ENCODE measurements at regions not wholly inside any gene's neighbourhood (a gene's known extent, or its start where the extent isn't known, plus 50 kb on each side); places are given as distances from the start of the nearest gene placed in this dataset.

- Histone ChIP-seq H3K9me3 (ENCODE audit: control insufficient read depth, insufficient read depth, low read depth, low read length) (no peaks in the 10 kb centered on the region), H3K4me3 (replicated peaks in 1 of 4; ENCODE audit: control extremely low read depth in 1 of 4, insufficient read depth in 1 of 4, low read depth in 3 of 4, low read length in 4 of 4) (no peak overlapping the region), H3K27ac (ENCODE audit: insufficient read depth, low read length) (no peak overlapping the region), H3K36me3 (ENCODE audit: control insufficient read depth, insufficient read depth, low read length) (no peaks in the 10 kb centered on the region), H4K20me1 (ENCODE audit: control insufficient read depth, extremely low read depth, insufficient read depth, low read length) (no peaks in the 10 kb centered on the region), H3K9ac (ENCODE audit: insufficient read depth, low read length) (no peak overlapping the region), H3K4me2 (ENCODE audit: extremely low read depth, insufficient read depth, low read length) (no peak overlapping the region), H3K4me1 (ENCODE audit: control insufficient read depth, extremely low read depth, insufficient read depth, low read length) (peaks cover 21% of the 10 kb centered on the region), H2AFZ (ENCODE audit: low read length) (no peak overlapping the region), H3K79me2 (ENCODE audit: control insufficient read depth, insufficient read depth, low read length) (no peaks in the 10 kb centered on the region), H3K27me3 (ENCODE audit: control insufficient read depth, insufficient read depth, low read length) (no peaks in the 10 kb centered on the region)
- DNase-seq (ENCODE audit: low read depth in 2 of 2): no peak
- no peak for TF ChIP-seq EZH2 (IDR thresholded peaks at IDR 0.05; ENCODE audit: low read length, missing control alignments)
- TF ChIP-seq CTCF (conservative IDR thresholded peaks at IDR 0.05 in 1 of 2, IDR thresholded peaks at IDR 0.05 in 1 of 2; ENCODE audit: low read depth in 1 of 2, low read length in 2 of 2): no peak
These were observed 205.3 kb upstream of the HMGA2 start for GRCh38 chr12:65619018-65619417.

GRCh38 chr12:65620046-65620445 lies 204.2 kb upstream of the HMGA2 start:
- Histone ChIP-seq H3K9me3 (ENCODE audit: control insufficient read depth, insufficient read depth, low read depth, low read length) (no peaks in the 10 kb centered on the region), H3K27me3 (ENCODE audit: control insufficient read depth, insufficient read depth, low read length) (no peaks in the 10 kb centered on the region), H3K79me2 (ENCODE audit: control insufficient read depth, insufficient read depth, low read length) (no peaks in the 10 kb centered on the region), H3K4me2 (ENCODE audit: extremely low read depth, insufficient read depth, low read length) (peak overlapping the region; percentile 17), H3K4me1 (ENCODE audit: control insufficient read depth, extremely low read depth, insufficient read depth, low read length) (peaks cover 12% of the 10 kb centered on the region), H3K27ac (ENCODE audit: insufficient read depth, low read length) (no peak overlapping the region), H3K4me3 (replicated peaks in 1 of 4; ENCODE audit: control extremely low read depth in 1 of 4, insufficient read depth in 1 of 4, low read depth in 3 of 4, low read length in 4 of 4) (no peak overlapping the region), H3K36me3 (ENCODE audit: control insufficient read depth, insufficient read depth, low read length) (no peaks in the 10 kb centered on the region), H4K20me1 (ENCODE audit: control insufficient read depth, extremely low read depth, insufficient read depth, low read length) (no peaks in the 10 kb centered on the region), H2AFZ (ENCODE audit: low read length) (no peak overlapping the region), H3K9ac (ENCODE audit: insufficient read depth, low read length) (no peak overlapping the region)
- peak in 1 of 2 donors; percentile 70 for DNase-seq (ENCODE audit: low read depth in 2 of 2)
- TF ChIP-seq CTCF (conservative IDR thresholded peaks at IDR 0.05 in 1 of 2, IDR thresholded peaks at IDR 0.05 in 1 of 2; ENCODE audit: low read depth in 1 of 2, low read length in 2 of 2) (no peak), EZH2 (IDR thresholded peaks at IDR 0.05; ENCODE audit: low read length, missing control alignments) (no peak)

- TF ChIP-seq EZH2 (IDR thresholded peaks at IDR 0.05; ENCODE audit: low read length, missing control alignments) (no peak), CTCF (conservative IDR thresholded peaks at IDR 0.05 in 1 of 2, IDR thresholded peaks at IDR 0.05 in 1 of 2; ENCODE audit: low read depth in 1 of 2, low read length in 2 of 2) (no peak)
- H3K9ac ChIP-seq (ENCODE audit: insufficient read depth, low read length): no peak overlapping the region
These were observed 202.2 kb upstream of the HMGA2 start for GRCh38 chr12:65622056-65622455.

More at GRCh38 chr12:65622056-65622455, 202.2 kb upstream of the HMGA2 start:
- H3K36me3 ChIP-seq (ENCODE audit: control insufficient read depth, insufficient read depth, low read length): no peaks in the 10 kb centered on the region
- H3K79me2 ChIP-seq (ENCODE audit: control insufficient read depth, insufficient read depth, low read length): no peaks in the 10 kb centered on the region
- H3K9me3 ChIP-seq (ENCODE audit: control insufficient read depth, insufficient read depth, low read depth, low read length): no peaks in the 10 kb centered on the region
- no peak overlapping the region for H3K27ac ChIP-seq (ENCODE audit: insufficient read depth, low read length)
- H3K4me3 ChIP-seq (replicated peaks in 1 of 4; ENCODE audit: control extremely low read depth in 1 of 4, insufficient read depth in 1 of 4, low read depth in 3 of 4, low read length in 4 of 4): no peak overlapping the region
- H3K4me1 ChIP-seq (ENCODE audit: control insufficient read depth, extremely low read depth, insufficient read depth, low read length): peaks cover 7% of the 10 kb centered on the region
- DNase-seq (ENCODE audit: low read depth in 2 of 2): no peak
- no peaks in the 10 kb centered on the region for H4K20me1 ChIP-seq (ENCODE audit: control insufficient read depth, extremely low read depth, insufficient read depth, low read length)
- H2AFZ ChIP-seq (ENCODE audit: low read length): no peak overlapping the region
- H3K27me3 ChIP-seq (ENCODE audit: control insufficient read depth, insufficient read depth, low read length): no peaks in the 10 kb centered on the region
- H3K4me2 ChIP-seq (ENCODE audit: extremely low read depth, insufficient read depth, low read length): no peak overlapping the region

All from fibroblast of lung (primary cell).